Right ventricle myocardium inferior (tissue), 1 donor: ENCODE measurements at regions not wholly inside any gene's neighbourhood (a gene's known extent, or its start where the extent isn't known, plus 50 kb on each side); places are given as distances from the start of the nearest gene placed in this dataset.
A peak's percentile ranks its signal among the peaks of the same experiment; 100 is the strongest.
"Not testable (repeated sequence)": the region's sequence is repeated elsewhere in the genome, so short reads cannot be mapped to it uniquely, and the experiment has no call there.

Experiments used
- ATAC-seq: fragments of 200-7000 bp; cut with Tn5 transposase; one replicate; pipeline ENCODE4 v1.9.1; 2020; ENCODE audit warnings: mild to moderate bottlenecking, moderate library complexity
- DNase-seq: peaks from one replicate; pipeline ENCODE4 v3.0.0; 2021; ENCODE audit errors: missing footprints
- intact Hi-C: fragments of 100-400 bp; cut with DNase I; formaldehyde crosslinking; loops from one replicate; pipeline ENCODE4 v1.11.0; 2022
- donor health status: DM: no; HTN: yes; CAD: no; lungs with severe emphysema.

DNA sequence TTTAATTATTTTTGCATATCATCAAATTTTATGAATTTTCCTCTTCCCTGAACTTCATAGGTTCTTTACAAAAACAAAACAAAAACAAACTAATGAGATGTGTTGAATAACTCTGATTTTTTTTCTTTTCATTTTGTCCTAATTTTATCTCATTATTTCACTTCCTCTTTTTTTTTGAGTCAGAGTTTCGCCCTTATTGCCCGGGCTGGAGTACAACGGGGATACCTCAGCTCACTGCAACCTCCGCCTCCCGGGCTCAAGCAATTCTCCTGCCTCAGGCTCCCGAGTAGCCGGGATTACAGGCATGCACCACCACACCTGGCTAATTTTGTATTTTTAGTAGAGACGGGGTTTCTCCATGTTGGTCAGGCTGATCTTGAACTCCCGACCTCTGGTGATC is 1633.3 kb downstream of the CDH8 start:
- intact Hi-C loops, ATAC-seq, DNase-seq: not testable (repeated sequence)

DNA sequence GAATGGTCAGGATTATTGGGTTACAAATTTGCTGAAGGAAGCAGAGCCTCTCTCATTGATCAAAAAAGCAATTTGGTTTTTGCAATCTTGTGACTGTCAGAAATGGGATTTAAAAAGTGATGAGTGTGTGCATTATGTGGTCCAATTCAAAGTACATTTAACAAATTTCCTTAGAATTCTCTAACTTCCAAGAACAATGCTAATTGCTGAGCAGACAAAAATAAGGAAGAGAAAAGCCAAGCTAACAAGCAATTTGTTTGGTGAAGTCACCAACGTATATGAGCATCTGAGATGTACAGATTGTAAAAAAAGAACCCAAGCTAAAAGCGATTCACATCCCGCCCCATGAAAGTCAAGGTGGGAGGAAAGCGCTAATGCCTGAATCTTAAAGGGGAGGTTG is 1643.9 kb downstream of the CDH8 start:
- intact Hi-C loops: no loop called here

DNA sequence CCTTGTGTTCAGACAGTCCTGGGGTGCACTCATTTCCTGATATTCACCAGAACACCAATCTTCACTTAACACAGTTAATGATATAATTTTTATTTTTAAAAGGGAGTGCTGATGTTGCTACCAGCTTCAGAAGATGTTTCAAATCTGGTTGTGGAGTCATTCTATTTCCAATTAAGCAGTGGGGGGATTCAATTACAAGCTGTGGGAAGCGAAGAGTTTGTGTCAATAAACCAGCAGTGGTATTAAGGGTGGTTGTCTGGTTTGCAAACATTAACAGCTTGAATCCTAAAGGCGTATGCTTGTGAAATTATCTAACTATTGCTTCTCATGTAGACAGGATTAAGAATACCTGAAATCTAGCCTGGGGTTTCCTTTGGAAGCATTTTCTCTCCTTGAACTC is 1637.5 kb upstream of the GOT2 start:
- ATAC-seq (no peak), DNase-seq (no peak)
- intact Hi-C loops: no loop called here

More for the DNA sequence above, 1643.9 kb downstream of the CDH8 start:
- no peak for DNase-seq
- ATAC-seq: no peak

DNA sequence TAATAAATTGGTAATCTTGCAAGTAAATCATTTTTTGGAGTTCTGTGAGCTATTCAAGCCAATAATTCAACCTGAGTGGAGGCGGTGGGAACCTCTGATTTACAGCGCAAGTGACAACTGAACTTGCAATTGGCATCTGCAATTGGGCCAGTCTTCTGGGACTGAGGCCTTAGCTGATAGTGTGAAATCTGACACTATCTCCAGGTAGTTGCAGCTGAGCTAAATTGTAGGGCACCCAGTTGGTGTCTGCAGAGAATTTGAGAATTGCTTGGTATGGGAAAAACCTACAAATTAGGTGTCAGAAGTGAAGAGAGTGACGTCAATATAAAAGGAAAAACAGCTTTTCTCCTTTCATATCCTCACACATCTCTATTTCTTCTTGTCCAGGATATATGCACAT is 1633.6 kb upstream of the GOT2 start:
- no peak for DNase-seq
- no peak for ATAC-seq
- intact Hi-C loops: no loop called here

DNA sequence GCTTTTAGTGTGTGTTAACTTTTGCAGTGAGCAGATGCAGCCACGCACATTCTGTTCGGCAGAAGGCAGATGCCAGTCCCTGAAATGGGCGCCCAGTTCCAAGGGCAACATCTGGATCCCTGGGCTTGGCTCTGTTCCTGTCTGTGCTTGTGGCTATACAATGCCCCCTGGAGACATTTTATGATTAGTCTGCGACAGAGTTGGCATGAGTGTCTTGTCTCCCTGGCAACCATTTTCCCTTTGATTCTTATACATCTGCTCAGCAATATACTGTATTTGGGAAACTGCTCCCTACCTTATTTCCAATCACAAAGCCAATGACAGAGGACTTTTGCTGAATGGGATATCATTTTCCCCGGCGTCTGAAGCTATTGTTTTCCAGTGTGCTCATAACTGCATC is 1629.5 kb upstream of the GOT2 start:
- DNase-seq: no peak

DNA sequence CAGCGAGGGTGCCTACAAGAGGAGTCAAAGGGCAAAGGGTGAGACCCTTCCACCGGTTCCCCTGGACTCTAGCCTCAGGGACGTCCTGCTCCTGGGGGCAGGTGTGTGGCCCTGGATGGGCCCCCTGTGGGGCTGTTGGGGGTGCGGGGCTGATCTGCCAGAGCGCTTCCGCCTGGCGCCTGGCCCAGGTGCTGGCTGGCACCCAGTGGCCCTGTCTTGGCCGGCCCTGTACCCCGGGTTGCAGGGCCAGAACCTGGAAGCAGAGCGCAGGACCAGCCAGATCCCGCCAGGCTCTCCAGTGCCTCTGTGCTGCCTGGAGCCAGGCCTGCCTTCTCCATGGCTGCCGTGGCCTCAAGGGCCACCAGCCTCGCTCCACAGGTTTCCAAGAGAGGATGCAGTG is 1625.8 kb upstream of the GOT2 start:
- DNase-seq, intact Hi-C loops, ATAC-seq: not testable (repeated sequence)

More for the DNA sequence above, 1629.5 kb upstream of the GOT2 start:
- intact Hi-C loops: no loop called here
- ATAC-seq: no peak

DNA sequence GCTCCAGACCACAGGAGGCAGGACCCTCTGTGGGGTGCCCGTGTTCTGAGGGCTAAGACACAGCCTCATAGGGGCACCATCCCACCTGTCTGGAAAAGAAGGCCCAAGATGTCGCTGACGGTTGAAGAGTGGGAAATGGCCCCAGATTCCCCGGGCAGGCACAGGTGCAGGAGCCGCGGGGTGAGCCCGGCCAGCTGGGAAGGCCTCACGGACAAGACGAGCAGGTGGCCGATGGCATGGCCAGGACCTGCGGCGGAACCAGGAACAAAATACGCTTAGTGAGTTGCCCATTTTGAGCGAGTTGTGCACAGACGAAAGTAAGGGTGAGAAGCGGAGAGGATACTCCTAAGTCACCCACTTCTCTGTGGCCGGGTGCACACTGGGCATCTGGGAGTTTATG is 1625.3 kb upstream of the GOT2 start:
- ATAC-seq, intact Hi-C loops: not testable (repeated sequence)
- DNase-seq: peak; percentile 53

DNA sequence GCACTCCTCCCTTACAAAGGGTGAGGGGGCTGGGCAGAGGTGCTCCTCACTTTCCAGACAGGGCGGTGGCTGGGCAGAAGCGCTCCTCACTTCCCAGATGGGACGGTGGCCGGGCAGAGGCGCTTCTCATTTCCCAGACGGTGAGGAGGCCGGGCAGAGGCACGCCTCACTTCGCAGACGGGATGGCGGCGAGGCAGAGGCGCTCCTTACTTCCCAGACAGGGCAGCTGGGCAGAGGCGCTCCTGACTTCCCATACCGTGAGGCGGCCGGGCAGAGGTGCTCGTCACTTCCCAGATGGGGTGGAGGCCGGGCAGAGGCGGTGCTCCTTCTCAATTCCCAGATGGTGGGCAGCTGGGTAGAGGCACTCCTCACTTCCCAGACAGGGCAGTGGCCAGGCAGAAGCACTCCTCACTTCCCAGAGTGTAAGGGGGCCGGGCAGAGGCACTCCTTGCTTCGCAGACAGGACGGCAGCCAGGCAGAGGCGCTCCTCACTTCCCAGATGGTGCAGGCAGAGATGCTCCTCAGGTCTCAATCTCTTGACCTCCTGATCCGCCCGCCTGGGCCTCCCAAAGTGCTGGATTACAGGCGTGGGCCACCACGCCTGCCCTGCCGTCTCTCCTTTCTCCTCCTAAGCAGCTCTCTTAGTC is 1623.9 kb upstream of the GOT2 start:
- intact Hi-C loops: not testable (repeated sequence)

DNA sequence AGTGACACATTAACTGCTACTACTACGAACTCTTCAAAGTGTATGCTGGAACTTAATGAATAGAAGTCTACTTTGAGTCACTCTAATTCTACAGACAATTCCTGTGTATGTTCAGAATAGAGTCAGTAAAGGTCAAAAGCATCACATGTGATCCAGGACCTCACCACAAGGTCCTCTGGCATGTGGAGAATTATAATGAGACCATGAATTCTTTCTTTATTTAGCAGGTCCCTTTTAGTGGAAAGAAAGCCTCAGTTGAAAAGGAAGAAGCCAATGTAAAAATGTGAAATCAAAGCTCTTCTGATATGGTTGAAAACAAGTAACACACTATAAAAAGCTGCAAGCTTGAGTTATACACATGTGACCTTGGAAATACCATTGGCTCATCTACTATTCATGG is 1612.1 kb upstream of the GOT2 start:
- intact Hi-C loops: no loop called here
- ATAC-seq (no peak), DNase-seq (no peak)

More for the DNA sequence above, 1623.9 kb upstream of the GOT2 start:
- not testable (repeated sequence) for DNase-seq, ATAC-seq

DNA sequence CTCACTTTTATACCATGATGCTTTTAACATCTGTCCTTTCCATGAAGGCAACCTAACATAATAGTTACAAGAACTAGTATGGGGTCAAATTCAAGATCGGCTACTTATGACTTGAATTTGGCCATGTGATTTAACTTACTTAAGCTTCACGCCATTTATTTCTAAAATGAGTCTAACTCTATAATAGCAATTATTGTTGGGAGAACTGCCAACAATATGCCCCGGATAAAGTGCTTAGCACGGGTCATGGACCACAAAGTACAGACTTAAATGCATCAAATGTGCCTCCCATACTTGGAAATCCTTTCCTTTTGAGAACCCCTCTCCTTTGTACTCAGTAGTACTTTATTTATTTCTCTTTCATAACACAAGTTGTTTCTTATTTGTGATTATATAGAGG is 1603.6 kb upstream of the GOT2 start:
- no peak for DNase-seq
- intact Hi-C loops: no loop called here
- ATAC-seq: no peak

DNA sequence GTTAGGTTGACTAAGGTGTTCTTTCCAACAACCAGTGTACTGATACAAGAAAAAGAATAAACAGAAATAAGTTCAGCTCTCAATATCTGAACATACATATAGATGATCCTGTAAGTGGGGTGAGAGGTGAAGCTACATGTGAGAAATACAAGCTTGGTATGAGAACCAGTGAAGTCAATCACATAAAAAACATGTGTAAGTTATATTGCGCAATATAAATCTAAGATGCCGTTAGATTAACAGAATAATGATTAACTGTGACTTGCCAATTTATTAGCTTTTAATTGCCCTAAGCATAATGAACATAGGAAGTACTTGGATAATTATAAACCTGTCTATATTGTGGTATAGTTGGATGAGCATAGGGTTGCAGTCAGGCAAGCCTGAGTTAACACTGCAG is 1597.1 kb upstream of the GOT2 start:
- no peak for DNase-seq
- ATAC-seq: no peak
- intact Hi-C loops: no loop called here

DNA sequence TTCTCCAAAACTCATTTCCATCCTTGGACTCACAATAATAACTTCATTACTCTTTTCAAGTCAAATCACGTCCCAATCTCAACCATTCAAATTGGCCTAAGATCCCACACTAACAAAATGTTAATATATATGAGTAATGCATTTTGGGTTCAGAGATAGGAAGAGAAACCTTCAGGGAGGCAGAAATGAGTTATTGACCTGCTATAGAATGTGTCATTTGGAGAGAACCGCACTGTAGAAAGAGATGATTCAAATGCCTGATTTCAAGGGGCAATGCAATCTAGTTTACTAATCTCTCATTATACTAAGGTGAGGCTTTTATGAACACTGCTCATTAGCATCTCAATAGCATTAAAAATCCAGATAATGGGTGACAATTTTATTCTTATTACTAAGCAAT is 1595.0 kb upstream of the GOT2 start:
- intact Hi-C loops: no loop called here
- no peak for DNase-seq
- no peak for ATAC-seq

DNA sequence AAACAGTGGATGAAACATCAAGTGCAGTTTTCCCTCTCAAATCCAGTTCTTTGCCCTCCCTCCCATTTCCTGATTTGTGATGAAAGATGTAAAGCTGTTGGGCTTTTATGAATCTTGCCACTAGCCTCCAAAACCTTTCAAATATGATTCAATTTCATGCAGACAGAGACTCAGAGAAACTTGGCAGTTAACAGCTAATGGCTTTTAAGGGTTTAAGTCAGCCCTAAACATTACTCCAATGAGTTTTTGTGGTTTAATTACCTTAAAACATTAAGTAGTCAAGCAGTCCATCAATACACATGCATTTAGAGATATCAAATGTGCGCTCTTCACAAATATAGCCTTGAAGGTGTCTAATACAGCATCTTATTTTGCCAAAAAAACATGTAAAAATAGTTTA is 1594.0 kb upstream of the GOT2 start:
- intact Hi-C loops: no loop called here
- ATAC-seq (no peak), DNase-seq (no peak)

DNA sequence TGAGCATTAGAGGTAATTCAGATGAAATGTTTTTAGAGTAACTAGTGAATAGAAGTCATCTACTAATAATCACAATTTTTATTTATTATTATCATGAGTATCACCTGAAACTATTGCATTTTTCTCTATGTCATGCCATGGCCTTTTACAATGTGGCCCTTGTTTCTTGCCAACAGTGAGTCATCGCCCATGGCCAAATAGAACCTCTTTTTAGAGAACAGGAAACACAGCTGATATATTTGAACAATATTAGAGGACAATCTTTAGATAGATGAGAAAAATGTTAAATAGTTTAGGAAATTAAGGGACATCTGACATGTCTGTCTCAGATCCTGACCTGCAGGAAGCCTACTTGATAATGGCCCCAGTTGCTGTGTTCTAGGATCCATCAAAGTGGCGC is 1584.4 kb upstream of the GOT2 start:
- intact Hi-C loops: no loop called here
- no peak for ATAC-seq
- no peak for DNase-seq

DNA sequence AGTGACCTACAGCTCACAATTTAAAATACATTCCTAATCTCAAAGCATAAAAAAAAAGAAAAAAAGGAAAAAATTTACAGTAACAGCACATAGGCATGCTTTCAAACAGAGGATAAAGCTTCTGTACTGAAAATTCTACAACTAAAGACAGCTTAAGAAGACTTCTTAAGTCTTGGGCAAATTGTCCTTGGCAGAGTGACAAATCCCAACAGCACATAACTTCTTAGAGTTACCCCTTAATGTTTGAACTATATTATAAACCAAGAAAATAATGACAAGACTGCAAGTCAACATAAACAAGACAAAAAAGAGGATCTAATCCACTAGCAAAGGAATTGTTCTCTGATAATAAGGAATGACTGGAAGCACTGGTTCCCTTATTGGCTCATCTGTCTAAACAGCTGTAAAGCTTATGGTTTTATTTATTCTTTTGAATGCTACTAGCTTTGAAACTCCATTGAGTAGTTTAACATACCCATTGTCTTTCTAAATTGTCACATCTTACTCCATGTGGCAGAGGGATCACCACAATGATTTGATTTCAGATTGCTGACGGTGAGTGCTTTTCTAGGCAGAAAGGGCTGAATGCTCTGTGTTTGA is 1576.8 kb upstream of the GOT2 start:
- ATAC-seq: no peak
- intact Hi-C loops: no loop called here
- no peak for DNase-seq

DNA sequence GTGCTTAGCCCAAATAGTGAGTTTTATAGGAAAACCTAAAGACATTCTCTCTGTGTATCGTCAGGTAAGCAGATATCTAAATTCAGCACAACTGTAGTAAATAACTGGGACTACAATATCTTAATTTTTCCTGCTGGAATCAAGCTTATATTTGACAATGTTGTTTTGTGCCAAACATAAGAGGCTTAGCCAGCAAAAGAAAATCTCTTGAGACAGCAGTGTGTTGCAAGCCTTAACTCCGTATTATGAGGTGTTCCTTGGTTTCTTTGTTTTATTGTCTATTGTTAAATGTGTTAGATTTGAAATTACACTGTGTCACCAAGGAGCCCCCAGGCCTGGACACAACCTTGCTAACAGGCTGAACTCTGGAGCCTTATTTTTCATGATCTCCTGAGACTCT is 1570.6 kb upstream of the GOT2 start:
- intact Hi-C loops: no loop called here
- DNase-seq (no peak), ATAC-seq (peak; percentile 31)

DNA sequence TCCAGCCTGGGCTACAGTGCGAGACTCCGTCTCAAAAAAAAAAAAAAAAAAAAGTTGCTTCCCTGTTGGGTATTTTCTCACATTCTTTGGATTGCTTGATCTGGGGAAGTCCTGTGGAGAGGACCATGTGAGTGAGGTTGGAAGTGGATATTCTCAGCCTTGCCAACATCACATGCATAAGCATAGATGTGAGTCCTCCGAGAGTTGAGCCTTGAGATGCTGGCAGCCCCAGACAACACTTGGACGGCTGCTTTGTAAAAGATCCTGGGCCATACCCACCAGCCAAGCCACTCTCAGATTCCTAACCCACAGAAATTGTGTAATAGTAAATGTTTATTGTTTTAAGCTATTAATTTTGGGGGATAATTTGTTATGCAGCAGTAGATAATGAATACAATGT is 1570.0 kb upstream of the GOT2 start:
- ATAC-seq (peak; percentile 74), DNase-seq (no peak)
- intact Hi-C loops: no loop called here

DNA sequence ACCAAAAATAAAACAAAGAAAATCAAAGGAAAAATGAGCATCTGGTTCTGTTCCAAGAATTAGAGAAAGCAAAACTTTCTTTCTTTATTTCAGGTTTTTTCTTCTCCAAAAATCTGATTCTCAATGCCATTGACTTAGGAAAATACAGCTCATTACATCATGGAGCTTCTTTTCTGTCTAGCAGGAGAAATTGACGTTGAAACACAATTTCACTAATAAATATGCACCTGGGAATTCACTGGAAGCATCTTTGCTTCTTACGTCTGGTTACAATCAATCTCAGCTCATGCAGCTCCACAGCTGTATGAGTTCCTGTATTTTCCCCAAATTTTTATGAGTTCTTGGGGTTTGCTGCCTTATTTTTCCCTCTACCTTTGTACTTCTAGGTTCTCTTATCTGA is 1568.6 kb upstream of the GOT2 start:
- intact Hi-C loops: no loop called here
- DNase-seq (no peak), ATAC-seq (no peak)

DNA sequence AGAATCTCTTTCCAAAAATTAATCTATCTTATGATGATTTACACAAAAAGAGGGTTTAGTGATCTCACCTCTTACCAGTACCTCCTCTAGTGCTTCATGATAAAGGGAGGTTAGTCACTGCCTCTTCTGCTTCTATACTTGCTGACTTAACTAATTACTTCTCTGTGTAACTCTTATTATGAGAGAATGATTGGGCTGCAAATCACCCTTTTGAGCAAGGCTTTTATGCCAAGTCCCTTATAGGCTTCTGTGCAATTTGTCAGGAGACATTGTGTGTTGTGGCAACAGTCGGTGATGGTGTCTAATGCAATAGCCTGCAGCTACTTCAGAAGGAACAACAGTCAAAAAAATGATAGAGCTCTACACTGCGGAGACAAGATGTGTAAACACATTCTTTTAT is 1568.1 kb upstream of the GOT2 start:
- DNase-seq: no peak
- no peak for ATAC-seq
- intact Hi-C loops: no loop called here

DNA sequence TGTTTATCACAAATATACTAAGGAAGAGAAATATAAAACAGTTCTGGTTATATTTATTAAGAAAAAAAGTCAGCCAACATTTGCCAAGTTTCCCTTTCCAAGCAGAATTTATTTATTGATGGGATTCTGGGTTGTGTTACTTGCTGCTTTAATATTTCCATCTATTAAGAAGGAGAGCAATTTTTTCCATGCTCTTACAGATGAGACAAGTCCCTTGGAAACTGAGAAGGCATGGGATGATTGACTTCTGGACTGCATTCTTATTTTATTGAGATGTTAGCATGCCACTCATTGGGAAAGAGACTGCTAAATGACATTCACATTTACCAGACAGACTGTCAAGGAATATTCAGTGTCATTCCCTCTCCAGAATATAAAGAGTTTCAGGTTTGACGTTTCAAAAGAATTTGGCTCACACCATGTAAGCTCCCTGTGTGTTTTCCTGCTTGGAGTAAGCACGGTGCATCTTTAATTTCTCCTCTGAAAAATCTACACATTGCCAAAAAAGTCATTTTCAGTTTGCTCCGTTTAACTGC is 1565.2 kb upstream of the GOT2 start:
- ATAC-seq (no peak), DNase-seq (no peak)
- intact Hi-C loops: no loop called here

DNA sequence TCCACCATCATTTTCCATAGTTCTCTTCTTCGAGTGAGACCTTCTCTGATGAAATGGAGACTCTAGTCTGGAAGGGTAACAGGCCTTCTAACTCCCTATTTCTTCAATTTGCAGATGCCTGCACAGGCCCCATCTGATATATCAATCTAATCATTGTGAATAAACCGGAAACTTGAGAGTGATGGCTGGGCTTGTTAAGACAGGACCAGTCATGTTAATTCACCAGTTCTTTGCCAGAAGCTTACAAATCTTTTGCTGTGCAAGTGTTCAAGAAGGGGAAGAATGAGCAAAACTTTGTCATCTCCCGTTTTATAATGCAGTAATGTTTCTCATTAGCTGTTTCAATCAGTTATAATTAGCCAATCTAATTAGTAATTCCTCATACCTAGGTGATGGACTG is 1561.3 kb upstream of the GOT2 start:
- ATAC-seq (no peak), DNase-seq (no peak)
- intact Hi-C loops: no loop called here
